ENCODE measurements at regions not wholly inside any gene's neighbourhood (a gene's known extent, or its start where the extent isn't known, plus 50 kb on each side); places are given as distances from the start of the nearest gene placed in this dataset.

DNA sequence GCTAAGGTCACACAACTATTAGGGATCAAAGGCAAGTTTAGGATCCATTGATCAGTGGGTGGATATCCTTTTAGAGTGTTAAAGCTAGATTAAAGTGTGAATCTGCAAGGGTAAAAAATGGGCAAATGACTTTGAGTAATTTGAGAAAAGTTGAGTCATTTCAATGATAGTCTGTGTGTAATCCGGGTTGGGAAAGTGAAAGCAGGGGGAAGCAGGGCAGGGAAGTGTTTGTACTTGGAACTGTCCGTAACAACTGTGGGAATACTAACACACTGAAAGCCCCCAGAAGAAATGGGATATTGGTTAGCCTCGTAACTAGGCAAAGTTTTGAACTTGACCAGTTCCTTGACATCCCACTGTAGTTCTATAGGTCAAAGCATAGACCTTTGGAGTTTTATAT lies 187.2 kb upstream of the SLITRK3 start (continued):
- TF ChIP-seq, protein P1, sequence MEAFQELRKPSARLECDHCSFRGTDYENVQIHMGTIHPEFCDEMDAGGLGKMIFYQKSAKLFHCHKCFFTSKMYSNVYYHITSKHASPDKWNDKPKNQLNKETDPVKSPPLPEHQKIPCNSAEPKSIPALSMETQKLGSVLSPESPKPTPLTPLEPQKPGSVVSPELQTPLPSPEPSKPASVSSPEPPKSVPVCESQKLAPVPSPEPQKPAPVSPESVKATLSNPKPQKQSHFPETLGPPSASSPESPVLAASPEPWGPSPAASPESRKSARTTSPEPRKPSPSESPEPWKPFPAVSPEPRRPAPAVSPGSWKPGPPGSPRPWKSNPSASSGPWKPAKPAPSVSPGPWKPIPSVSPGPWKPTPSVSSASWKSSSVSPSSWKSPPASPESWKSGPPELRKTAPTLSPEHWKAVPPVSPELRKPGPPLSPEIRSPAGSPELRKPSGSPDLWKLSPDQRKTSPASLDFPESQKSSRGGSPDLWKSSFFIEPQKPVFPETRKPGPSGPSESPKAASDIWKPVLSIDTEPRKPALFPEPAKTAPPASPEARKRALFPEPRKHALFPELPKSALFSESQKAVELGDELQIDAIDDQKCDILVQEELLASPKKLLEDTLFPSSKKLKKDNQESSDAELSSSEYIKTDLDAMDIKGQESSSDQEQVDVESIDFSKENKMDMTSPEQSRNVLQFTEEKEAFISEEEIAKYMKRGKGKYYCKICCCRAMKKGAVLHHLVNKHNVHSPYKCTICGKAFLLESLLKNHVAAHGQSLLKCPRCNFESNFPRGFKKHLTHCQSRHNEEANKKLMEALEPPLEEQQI (IDR thresholded peaks at IDR 0.05) = no peak
- TF ChIP-seq ETS2 (tag; IDR thresholded peaks at IDR 0.05; ENCODE audit: borderline replicate concordance, poor library complexity, severe bottlenecking) = no peak
- TF ChIP-seq ZNF764 (CRISPR knock-in tag; IDR thresholded peaks at IDR 0.05; ENCODE audit: low read depth) = no peak
- TF ChIP-seq MCM7 (IDR thresholded peaks at IDR 0.05) = no peak
- no peak for TF ChIP-seq COPS2 (conservative IDR thresholded peaks at IDR 0.05)
- no peak for TF ChIP-seq CSDE1 (IDR thresholded peaks at IDR 0.05)
- no peak for TF ChIP-seq FOXK2 (conservative IDR thresholded peaks at IDR 0.05 in 1 of 2, IDR thresholded peaks at IDR 0.05 in 1 of 2; ENCODE audit: low read depth in 2 of 2)
- TF ChIP-seq EZH2 (IDR thresholded peaks at IDR 0.05; ENCODE audit: borderline replicate concordance, low read depth, low read length) = no peak
- no peak for TF ChIP-seq HNRNPLL (IDR thresholded peaks at IDR 0.05; ENCODE audit: low read depth, low read length, poor library complexity, severe bottlenecking)

DNA sequence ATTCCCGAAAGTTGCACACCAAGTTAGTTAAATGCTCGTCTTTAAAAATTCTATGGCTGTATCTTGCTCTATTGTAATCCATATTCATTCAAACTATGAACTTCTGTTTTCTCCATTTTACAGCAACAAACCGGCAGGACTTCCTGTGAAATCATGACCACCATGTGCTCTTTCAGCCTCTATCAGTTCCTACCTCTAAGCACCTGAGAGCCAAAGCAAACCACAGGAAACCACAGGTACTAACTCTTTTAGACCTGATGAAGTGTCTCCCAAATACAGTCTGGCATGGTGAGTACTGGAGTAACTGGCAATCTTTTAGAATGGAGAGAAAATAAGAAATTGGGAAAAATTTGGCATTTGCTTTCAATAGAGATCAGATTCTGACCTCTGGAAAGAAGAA lies 186.5 kb upstream of the SLITRK3 start:
- FAIRE-seq = no peak
- H3K9ac ChIP-seq (ENCODE audit: insufficient read depth in 1 of 2, low read depth in 2 of 2, low read length in 2 of 2) = no peak overlapping the region
- TF ChIP-seq MED1 (CRISPR knock-in tag; IDR thresholded peaks at IDR 0.05; ENCODE audit: borderline replicate concordance) = no peak
- no peak for TF ChIP-seq KLF1 (tag; IDR thresholded peaks at IDR 0.05)
- no peak for TF ChIP-seq CBX8 (IDR thresholded peaks at IDR 0.05; ENCODE audit: borderline replicate concordance, extremely low read depth, low read depth, low read length, poor library complexity, severe bottlenecking)
- no peak for TF ChIP-seq NRF1 (conservative IDR thresholded peaks at IDR 0.05 in 1 of 2, IDR thresholded peaks at IDR 0.05 in 1 of 2)
- TF ChIP-seq ZFP30 (CRISPR knock-in tag; IDR thresholded peaks at IDR 0.05; ENCODE audit: borderline replicate concordance) = no peak
- TF ChIP-seq GATAD2A (IDR thresholded peaks at IDR 0.05) = no peak
- no peak for TF ChIP-seq TCF7 (IDR thresholded peaks at IDR 0.05; ENCODE audit: borderline replicate concordance)
- TF ChIP-seq FUS (optimal IDR thresholded peaks at IDR 0.05; ENCODE audit: low read depth, low read length) = no peak
- no peak for ATAC-seq
- no peaks in the 10 kb centered on the region for H3K79me2 ChIP-seq (ENCODE audit: control insufficient read depth, insufficient read depth, low read length)
- in situ Hi-C loops (cut with MboI) = no loop called here
- no peaks in the 10 kb centered on the region for H4K20me1 ChIP-seq (replicated peaks; ENCODE audit: control insufficient read depth, insufficient read depth, low read length)
- DNase-seq (ENCODE audit: extremely low read depth in 1 of 4, low spot score in 3 of 4) = no peak
- H3K4me2 ChIP-seq (ENCODE audit: insufficient read depth, low read length) = no peak overlapping the region
- H3K9me1 ChIP-seq (ENCODE audit: control insufficient read depth, insufficient read depth, low read length) = no peaks in the 10 kb centered on the region
- H3K4me3 ChIP-seq = no peak overlapping the region
- ChIA-PET CTCF (ENCODE audit: low intra/inter-chr PET ratio) (no interaction called here), POLR2A (no interaction called here)
- no peaks in the 10 kb centered on the region for H3K36me3 ChIP-seq (ENCODE audit: control insufficient read depth, insufficient read depth, low read length)
- H3K4me1 ChIP-seq (replicated peaks in 1 of 2; ENCODE audit: control insufficient read depth in 2 of 2, insufficient read depth in 2 of 2, low read length in 2 of 2) = no peaks in the 10 kb centered on the region
- peaks cover 2% of the 10 kb centered on the region; the same call in 1 of the 2 replicates for H3K9me3 ChIP-seq (replicated peaks; ENCODE audit: control insufficient read depth, insufficient read depth, low read depth, low read length)
- no peaks in the 10 kb centered on the region for H3K27me3 ChIP-seq (ENCODE audit: control insufficient read depth in 2 of 2, insufficient read depth in 2 of 2, low read length in 2 of 2)
- WGBS (ENCODE audit: insufficient coverage, low coverage, missing lambda C conversion rate) = 0% methylated on average over 3 of the region's 3 CpGs
- intact Hi-C loops (cut with micrococcal nuclease) = no loop called here
- BruUV-seq (replicated peaks) = no TSS peak
- no peak overlapping the region for H3K27ac ChIP-seq (ENCODE audit: extremely low read depth, low read depth, low read length)
- H2AFZ ChIP-seq (ENCODE audit: low read depth, low read length) = no peak overlapping the region
